ENCODE measurements at regions not wholly inside any gene's neighbourhood (a gene's known extent, or its start where the extent isn't known, plus 50 kb on each side); places are given as distances from the start of the nearest gene placed in this dataset.

- intact Hi-C loops (cut with micrococcal nuclease; ENCODE audit: unreplicated experiment) = no loop called here
- Histone ChIP-seq H2AFZ (no peak overlapping the region), H3K9me3 (ENCODE audit: insufficient read depth, low read depth) (no peaks in the 10 kb centered on the region), H3K27ac (no peak overlapping the region), H3K9me2 (ENCODE audit: insufficient read depth) (no peaks in the 10 kb centered on the region), H3K79me2 (ENCODE audit: low read depth) (no peaks in the 10 kb centered on the region), H3K4me3 (no peak overlapping the region), H3K27me3 (ENCODE audit: insufficient read depth, low read depth) (no peaks in the 10 kb centered on the region), H3K4me1 (replicated peaks; ENCODE audit: insufficient read depth) (no peaks in the 10 kb centered on the region), H3K36me3 (ENCODE audit: low read depth) (no peaks in the 10 kb centered on the region), H3K4me2 (no peak overlapping the region), H3F3A (ENCODE audit: insufficient read depth, low read depth) (no peaks in the 10 kb centered on the region), H4K20me1 (ENCODE audit: insufficient read depth) (no peaks in the 10 kb centered on the region)
- ChIA-PET CTCF (no interaction called here), POLR2A (ENCODE audit: unreplicated experiment) (no interaction called here)
- no TSS peak for BruUV-seq (replicated peaks)
- DNase-seq = no peak
- TF ChIP-seq CTCF (conservative IDR thresholded peaks at IDR 0.05) (no peak), EZH2 (IDR thresholded peaks at IDR 0.05; ENCODE audit: low read depth) (no peak)
Observed at GRCh38 chr12:61070640-61071414, 1189.4 kb upstream of the USP15 start.

- Histone ChIP-seq H3K9me3 (ENCODE audit: insufficient read depth, low read depth) (no peaks in the 10 kb centered on the region), H3K4me2 (no peak overlapping the region), H3K9me2 (ENCODE audit: insufficient read depth) (no peaks in the 10 kb centered on the region), H2AFZ (no peak overlapping the region), H4K20me1 (ENCODE audit: insufficient read depth) (no peaks in the 10 kb centered on the region), H3K27ac (no peak overlapping the region), H3K36me3 (ENCODE audit: low read depth) (no peaks in the 10 kb centered on the region), H3K79me2 (ENCODE audit: low read depth) (no peaks in the 10 kb centered on the region), H3K4me3 (no peak overlapping the region), H3F3A (ENCODE audit: insufficient read depth, low read depth) (no peaks in the 10 kb centered on the region), H3K27me3 (ENCODE audit: insufficient read depth, low read depth) (no peaks in the 10 kb centered on the region), H3K4me1 (replicated peaks; ENCODE audit: insufficient read depth) (no peaks in the 10 kb centered on the region)
- intact Hi-C loops (cut with micrococcal nuclease; ENCODE audit: unreplicated experiment) = no loop called here
- CTCF ChIA-PET = no interaction called here
- no TSS peak for BruUV-seq (replicated peaks)
- DNase-seq = no peak
- POLR2A ChIA-PET (ENCODE audit: unreplicated experiment) = no interaction called here
- no peak for TF ChIP-seq EZH2 (IDR thresholded peaks at IDR 0.05; ENCODE audit: low read depth)
- no peak for TF ChIP-seq CTCF (conservative IDR thresholded peaks at IDR 0.05)
Observed at GRCh38 chr12:61072717-61073116, 1187.5 kb upstream of the USP15 start.

GRCh38 chr12:61095111-61095510 lies 1165.1 kb upstream of the USP15 start:
- Histone ChIP-seq H3K4me2 (no peak overlapping the region), H3K27me3 (ENCODE audit: insufficient read depth, low read depth) (no peaks in the 10 kb centered on the region), H3K4me3 (no peak overlapping the region), H2AFZ (no peak overlapping the region), H3K27ac (no peak overlapping the region), H3K4me1 (replicated peaks; ENCODE audit: insufficient read depth) (no peaks in the 10 kb centered on the region), H3K36me3 (ENCODE audit: low read depth) (no peaks in the 10 kb centered on the region), H4K20me1 (ENCODE audit: insufficient read depth) (no peaks in the 10 kb centered on the region), H3K79me2 (ENCODE audit: low read depth) (no peaks in the 10 kb centered on the region), H3F3A (ENCODE audit: insufficient read depth, low read depth) (no peaks in the 10 kb centered on the region), H3K9me3 (ENCODE audit: insufficient read depth, low read depth) (no peaks in the 10 kb centered on the region), H3K9me2 (ENCODE audit: insufficient read depth) (no peaks in the 10 kb centered on the region)
- ChIA-PET CTCF (no interaction called here), POLR2A (ENCODE audit: unreplicated experiment) (no interaction called here)
- no TSS peak for BruUV-seq (replicated peaks)
- DNase-seq = no peak
- TF ChIP-seq EZH2 (IDR thresholded peaks at IDR 0.05; ENCODE audit: low read depth) (no peak), CTCF (conservative IDR thresholded peaks at IDR 0.05) (no peak)
- intact Hi-C loops (cut with micrococcal nuclease; ENCODE audit: unreplicated experiment) = no loop called here
